ENCODE measurements at regions not wholly inside any gene's neighbourhood (a gene's known extent, or its start where the extent isn't known, plus 50 kb on each side); places are given as distances from the start of the nearest gene placed in this dataset.

DNA sequence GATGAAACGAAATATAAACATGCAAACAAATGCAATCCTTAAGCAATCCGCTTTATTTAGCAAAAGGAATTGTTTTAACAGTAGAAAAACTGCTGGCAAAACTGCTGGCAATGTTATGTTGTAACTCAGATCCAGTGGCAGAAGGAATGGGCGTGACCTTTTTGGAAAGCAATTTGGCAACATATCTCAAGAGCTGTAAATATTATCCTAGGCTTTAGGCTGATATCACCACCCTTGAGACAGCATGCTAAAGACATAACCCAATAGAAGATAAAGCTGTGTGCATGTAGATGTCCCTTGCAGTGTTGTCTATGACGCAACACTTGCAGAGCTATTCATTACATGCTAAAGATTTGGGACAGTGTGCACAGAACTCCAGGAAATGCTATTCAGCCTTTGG, 138.5 kb downstream of the DICER1 start:
- no peaks in the 10 kb centered on the region for H3K27me3 ChIP-seq
- 61 to 71% methylated on average over 4 of the region's 4 CpGs for WGBS, 2 donors
- TF ChIP-seq, protein P1, sequence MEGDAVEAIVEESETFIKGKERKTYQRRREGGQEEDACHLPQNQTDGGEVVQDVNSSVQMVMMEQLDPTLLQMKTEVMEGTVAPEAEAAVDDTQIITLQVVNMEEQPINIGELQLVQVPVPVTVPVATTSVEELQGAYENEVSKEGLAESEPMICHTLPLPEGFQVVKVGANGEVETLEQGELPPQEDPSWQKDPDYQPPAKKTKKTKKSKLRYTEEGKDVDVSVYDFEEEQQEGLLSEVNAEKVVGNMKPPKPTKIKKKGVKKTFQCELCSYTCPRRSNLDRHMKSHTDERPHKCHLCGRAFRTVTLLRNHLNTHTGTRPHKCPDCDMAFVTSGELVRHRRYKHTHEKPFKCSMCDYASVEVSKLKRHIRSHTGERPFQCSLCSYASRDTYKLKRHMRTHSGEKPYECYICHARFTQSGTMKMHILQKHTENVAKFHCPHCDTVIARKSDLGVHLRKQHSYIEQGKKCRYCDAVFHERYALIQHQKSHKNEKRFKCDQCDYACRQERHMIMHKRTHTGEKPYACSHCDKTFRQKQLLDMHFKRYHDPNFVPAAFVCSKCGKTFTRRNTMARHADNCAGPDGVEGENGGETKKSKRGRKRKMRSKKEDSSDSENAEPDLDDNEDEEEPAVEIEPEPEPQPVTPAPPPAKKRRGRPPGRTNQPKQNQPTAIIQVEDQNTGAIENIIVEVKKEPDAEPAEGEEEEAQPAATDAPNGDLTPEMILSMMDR (IDR thresholded peaks at IDR 0.05): no peak
- TF ChIP-seq POLR2A (IDR thresholded peaks at IDR 0.05): no peak

DNA sequence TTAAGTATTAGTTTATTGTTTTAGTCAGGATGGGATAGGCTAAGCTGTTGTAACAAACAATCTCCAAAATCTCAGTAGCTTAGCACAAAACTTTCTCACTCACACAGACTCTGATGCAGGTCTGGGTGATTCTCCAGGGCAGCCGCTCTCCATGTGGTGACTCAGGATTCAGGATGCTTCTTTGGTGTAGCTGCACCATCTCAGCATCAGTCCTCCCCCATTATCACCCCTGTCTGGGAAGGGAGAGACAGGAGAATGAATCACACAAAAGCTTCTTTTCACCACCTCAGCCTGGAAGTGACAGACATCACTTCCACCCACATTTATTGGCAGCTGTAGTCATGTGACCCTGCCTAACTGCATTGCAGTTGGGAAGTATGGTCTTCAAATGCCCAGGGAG, 142.3 kb downstream of the DICER1 start:
- DNase-seq: no peak
- no peaks in the 10 kb centered on the region for H3K27me3 ChIP-seq
- H3K4me3 ChIP-seq (replicated peaks in 1 of 3): no peak overlapping the region
- TF ChIP-seq, protein P1 (IDR thresholded peaks at IDR 0.05): no peak
- TF ChIP-seq POLR2A (IDR thresholded peaks at IDR 0.05): no peak
- H3K9me3 ChIP-seq: no peaks in the 10 kb centered on the region
- no peaks in the 10 kb centered on the region for H3K36me3 ChIP-seq
- intact Hi-C loops (cut with DNase I): no loop called here
- no peak overlapping the region for H3K27ac ChIP-seq
- H3K4me1 ChIP-seq: peaks cover 0 to 7% of the 10 kb centered on the region in 2 donors
- WGBS, 2 donors: 93% methylated on average over 1 of the region's 1 CpG; no CpG with 5 or more reads in 1 of the 2 donors

More for the DNA sequence above, 138.5 kb downstream of the DICER1 start:
- H3K4me1 ChIP-seq: no peaks in the 10 kb centered on the region
- DNase-seq: no peak
- no peak overlapping the region for H3K4me3 ChIP-seq (replicated peaks in 1 of 3)
- H3K36me3 ChIP-seq: no peaks in the 10 kb centered on the region
- no peaks in the 10 kb centered on the region for H3K9me3 ChIP-seq
- intact Hi-C loops (cut with DNase I): no loop called here
- no peak overlapping the region for H3K27ac ChIP-seq

DNA sequence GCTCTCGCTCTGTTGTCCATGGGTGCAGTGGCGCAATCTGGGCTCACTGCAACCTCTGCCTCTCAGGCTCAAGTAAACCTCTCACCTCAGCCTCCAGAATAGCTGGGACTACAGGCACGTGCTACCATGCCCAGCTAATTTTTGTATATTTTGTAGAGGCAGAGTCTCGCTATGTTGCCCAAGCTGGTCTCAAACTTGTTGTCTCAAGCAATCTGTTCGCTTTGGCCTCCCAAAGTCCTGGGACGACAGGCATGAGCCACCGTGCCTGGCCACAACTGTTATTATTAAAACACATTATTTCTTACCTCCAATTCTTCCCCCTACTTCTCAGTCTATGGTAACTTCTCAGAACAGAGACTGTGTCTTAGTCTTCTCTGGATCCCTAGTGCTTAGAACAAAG, 143.3 kb downstream of the DICER1 start:
- intact Hi-C loops (cut with DNase I): no loop called here
- 93 to 96% methylated on average over 7 of the region's 7 CpGs for WGBS, 2 donors
- TF ChIP-seq POLR2A (IDR thresholded peaks at IDR 0.05): no peak
- Histone ChIP-seq H3K4me1 (peaks cover 0 to 7% of the 10 kb centered on the region in 2 donors), H3K27me3 (no peaks in the 10 kb centered on the region), H3K36me3 (no peaks in the 10 kb centered on the region), H3K4me3 (replicated peaks in 1 of 3) (no peak overlapping the region), H3K27ac (no peak overlapping the region), H3K9me3 (no peaks in the 10 kb centered on the region)
- DNase-seq: no peak

DNA sequence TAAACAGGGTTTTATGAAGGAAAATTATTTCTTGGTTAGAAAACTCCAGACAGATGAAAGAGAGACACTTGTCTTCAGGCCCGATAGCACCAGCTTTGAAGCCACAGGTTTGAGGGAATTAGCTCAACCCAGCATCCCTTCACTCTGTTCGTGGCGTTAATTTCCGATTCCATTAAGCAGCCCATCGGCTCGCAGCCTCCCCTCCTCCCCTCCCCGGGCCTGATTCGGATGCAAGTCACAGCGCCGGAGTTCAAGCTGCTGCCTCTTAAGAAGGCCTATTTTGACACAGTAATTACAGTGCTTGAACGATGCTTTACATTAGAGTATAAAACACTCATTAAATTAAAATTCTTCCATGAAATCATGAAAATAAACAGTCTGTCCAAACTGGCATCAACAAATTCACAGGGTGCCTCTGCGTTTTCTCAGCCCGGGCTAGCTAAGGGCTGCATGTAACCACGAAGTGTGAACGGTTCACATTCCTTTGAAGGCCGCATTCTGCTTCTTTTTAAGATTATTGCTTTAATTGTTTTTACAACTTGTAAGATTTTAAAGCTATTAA, 145.8 kb downstream of the DICER1 start:
- no peak for DNase-seq
- 73 to 77% methylated on average over 16 of the region's 16 CpGs for WGBS, 2 donors
- TF ChIP-seq POLR2A (IDR thresholded peaks at IDR 0.05): no peak
- TF ChIP-seq, protein P1 (IDR thresholded peaks at IDR 0.05): no peak
- Histone ChIP-seq H3K4me3 (replicated peaks in 1 of 3) (no peak overlapping the region), H3K36me3 (no peaks in the 10 kb centered on the region), H3K4me1 (peaks cover 0 to 7% of the 10 kb centered on the region in 2 donors), H3K27me3 (no peaks in the 10 kb centered on the region), H3K27ac (no peak overlapping the region), H3K9me3 (no peaks in the 10 kb centered on the region)
- intact Hi-C loops (cut with DNase I): no loop called here

DNA sequence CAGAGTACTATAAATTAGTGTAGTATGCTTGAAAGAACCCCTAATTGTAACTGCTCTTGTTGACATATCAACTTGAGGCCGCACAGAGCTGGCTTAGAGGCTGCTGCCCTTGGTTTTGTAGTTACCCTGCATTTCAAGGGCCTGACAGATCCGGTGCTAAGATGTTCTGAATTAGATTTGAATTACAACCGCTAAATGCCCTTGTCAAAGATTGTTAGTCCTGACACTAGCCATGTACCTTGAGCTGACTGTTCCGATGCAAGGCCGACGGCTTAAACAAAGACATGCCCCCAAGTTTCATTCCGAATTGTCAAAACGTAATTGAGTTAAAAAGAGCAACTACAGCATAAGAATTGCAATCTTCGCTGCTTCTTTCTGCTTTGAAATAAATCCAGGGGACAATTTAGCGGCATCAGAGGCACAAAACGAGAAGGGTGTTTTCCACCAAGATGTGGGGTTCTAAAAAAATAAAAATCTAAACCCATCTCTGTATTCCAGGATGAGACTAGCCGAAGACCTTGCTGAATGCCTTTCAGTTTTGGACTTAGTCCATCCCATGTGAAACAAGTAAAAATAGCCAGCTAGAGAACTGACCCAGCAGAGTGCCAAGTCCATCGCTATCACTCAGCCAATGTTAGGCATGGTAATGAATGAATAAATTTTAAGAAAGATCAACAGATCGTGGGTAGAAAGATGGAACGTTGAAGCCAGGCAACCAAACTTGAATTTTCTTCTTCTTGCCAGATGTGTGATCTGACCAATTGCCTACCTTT, 148.7 kb downstream of the DICER1 start:
- Histone ChIP-seq H3K27me3 (no peaks in the 10 kb centered on the region), H3K9me3 (no peaks in the 10 kb centered on the region), H3K4me1 (peaks cover 0 to 7% of the 10 kb centered on the region in 2 donors), H3K27ac (no peak overlapping the region), H3K36me3 (no peaks in the 10 kb centered on the region), H3K4me3 (replicated peaks in 1 of 3) (no peak overlapping the region)
- 80 to 87% methylated on average over 15 of the region's 15 CpGs for WGBS, 2 donors
- intact Hi-C loops (cut with DNase I): no loop called here
- TF ChIP-seq, protein P1 (IDR thresholded peaks at IDR 0.05): no peak
- no peak for TF ChIP-seq POLR2A (IDR thresholded peaks at IDR 0.05)
- no peak for DNase-seq

Data from thyroid gland (tissue), 4 donors.